ENCODE measurements at regions not wholly inside any gene's neighbourhood (a gene's known extent, or its start where the extent isn't known, plus 50 kb on each side); places are given as distances from the start of the nearest gene placed in this dataset.

DNA sequence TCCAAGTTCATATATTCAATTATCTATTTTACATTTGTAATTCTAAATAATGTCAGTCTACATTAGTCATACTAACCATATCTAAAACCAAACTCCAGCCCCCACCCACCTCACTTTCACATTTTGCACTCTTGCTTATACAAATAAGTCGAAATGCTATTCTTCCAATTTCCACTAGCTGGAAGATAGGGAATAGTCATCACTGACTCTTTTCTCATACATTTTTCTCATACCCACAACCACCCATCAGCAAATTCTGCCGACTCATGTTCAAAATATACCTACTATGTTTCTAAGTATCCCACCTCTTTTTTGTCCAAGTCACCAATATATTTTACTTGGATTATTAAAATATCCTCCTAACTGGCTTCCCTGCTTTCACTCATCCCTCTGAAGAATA is 93.2 kb upstream of the DGKB start:
- TF ChIP-seq GATA2 (IDR thresholded peaks at IDR 0.05; ENCODE audit: low read depth, low read length) (no peak), GATA3 (IDR thresholded peaks at IDR 0.05; ENCODE audit: low read depth, low read length) (no peak)

Data from SH-SY5Y (cell line).